DMS79 treated with DMSO at 0.1 percent for 48 hours (cell line): ENCODE measurements at regions not wholly inside any gene's neighbourhood (a gene's known extent, or its start where the extent isn't known, plus 50 kb on each side); places are given as distances from the start of the nearest gene placed in this dataset.

Source experiments
- DNase-seq: peaks from one replicate; lab custom pipeline; 2025; lab: John Stamatoyannopoulos, UW

- no peak for DNase-seq
Measured at GRCh38 chr19:46911456-46911855, 50.7 kb downstream of the ARHGAP35 start.

GRCh38 chr19:46913198-46913851, 52.5 kb downstream of the ARHGAP35 start:
- no peak for DNase-seq

- DNase-seq: no peak
Measured at GRCh38 chr19:46913852-46914430, 53.1 kb downstream of the ARHGAP35 start.

- no peak for DNase-seq
Measured at GRCh38 chr19:46915386-46915785, 54.6 kb downstream of the ARHGAP35 start.

- DNase-seq: no peak
Measured at GRCh38 chr19:46917002-46917401, 56.2 kb downstream of the ARHGAP35 start.

- DNase-seq: peak; percentile 26
Measured at GRCh38 chr19:46919324-46919723, 58.5 kb downstream of the ARHGAP35 start.

GRCh38 chr19:46920362-46920761, 59.6 kb downstream of the ARHGAP35 start:
- DNase-seq: no peak

GRCh38 chr19:46921071-46921470, 60.3 kb downstream of the ARHGAP35 start:
- DNase-seq: no peak

- no peak for DNase-seq
Measured at GRCh38 chr19:46922465-46922864, 61.7 kb downstream of the ARHGAP35 start.

GRCh38 chr19:46924874-46925547, 64.2 kb downstream of the ARHGAP35 start:
- DNase-seq: no peak

- DNase-seq: no peak
Measured at GRCh38 chr19:46925548-46925950, 64.8 kb downstream of the ARHGAP35 start.

GRCh38 chr19:46926170-46927071, 65.6 kb downstream of the ARHGAP35 start:
- DNase-seq: no peak

- DNase-seq: no peak
Measured at GRCh38 chr19:46927106-46927505, 66.3 kb downstream of the ARHGAP35 start.

- no peak for DNase-seq
Measured at GRCh38 chr19:46927893-46928292, 67.1 kb downstream of the ARHGAP35 start.

- DNase-seq: no peak
Measured at GRCh38 chr19:46928951-46929350, 68.2 kb downstream of the ARHGAP35 start.

GRCh38 chr19:46931202-46931601, 70.4 kb downstream of the ARHGAP35 start:
- no peak for DNase-seq

GRCh38 chr19:46932346-46932745, 71.5 kb downstream of the ARHGAP35 start:
- DNase-seq: no peak

GRCh38 chr19:46935066-46935663, 74.4 kb downstream of the ARHGAP35 start:
- no peak for DNase-seq

- no peak for DNase-seq
Measured at GRCh38 chr19:46943150-46943946, 76.3 kb upstream of the NPAS1 start.

- no peak for DNase-seq
Measured at GRCh38 chr19:46944123-46944748, 75.4 kb upstream of the NPAS1 start.
